ENCODE measurements at regions not wholly inside any gene's neighbourhood (a gene's known extent, or its start where the extent isn't known, plus 50 kb on each side); places are given as distances from the start of the nearest gene placed in this dataset.

DNA sequence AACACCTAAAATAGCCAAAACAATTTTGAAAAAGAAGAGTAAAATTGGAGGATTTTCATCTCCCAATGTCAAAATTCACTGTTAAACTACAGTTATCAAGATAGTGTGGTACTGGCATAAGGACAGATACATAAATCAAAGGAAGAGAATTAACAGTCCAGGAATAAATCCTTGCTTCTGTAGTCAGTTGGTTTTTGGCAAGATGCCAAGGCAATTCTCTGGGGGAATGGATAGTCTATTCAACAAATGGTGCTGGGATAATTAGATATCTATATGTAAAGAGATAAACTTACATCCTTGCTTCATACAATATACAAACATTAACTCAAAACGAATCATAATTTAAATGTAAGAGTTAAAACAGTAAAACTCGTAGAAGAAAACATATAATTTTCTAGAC is 57.9 kb upstream of the SELENOK start:
- TF ChIP-seq, protein P1, sequence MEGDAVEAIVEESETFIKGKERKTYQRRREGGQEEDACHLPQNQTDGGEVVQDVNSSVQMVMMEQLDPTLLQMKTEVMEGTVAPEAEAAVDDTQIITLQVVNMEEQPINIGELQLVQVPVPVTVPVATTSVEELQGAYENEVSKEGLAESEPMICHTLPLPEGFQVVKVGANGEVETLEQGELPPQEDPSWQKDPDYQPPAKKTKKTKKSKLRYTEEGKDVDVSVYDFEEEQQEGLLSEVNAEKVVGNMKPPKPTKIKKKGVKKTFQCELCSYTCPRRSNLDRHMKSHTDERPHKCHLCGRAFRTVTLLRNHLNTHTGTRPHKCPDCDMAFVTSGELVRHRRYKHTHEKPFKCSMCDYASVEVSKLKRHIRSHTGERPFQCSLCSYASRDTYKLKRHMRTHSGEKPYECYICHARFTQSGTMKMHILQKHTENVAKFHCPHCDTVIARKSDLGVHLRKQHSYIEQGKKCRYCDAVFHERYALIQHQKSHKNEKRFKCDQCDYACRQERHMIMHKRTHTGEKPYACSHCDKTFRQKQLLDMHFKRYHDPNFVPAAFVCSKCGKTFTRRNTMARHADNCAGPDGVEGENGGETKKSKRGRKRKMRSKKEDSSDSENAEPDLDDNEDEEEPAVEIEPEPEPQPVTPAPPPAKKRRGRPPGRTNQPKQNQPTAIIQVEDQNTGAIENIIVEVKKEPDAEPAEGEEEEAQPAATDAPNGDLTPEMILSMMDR (conservative IDR thresholded peaks at IDR 0.05; ENCODE audit: low read depth in 2 of 2), result no peak
- TF ChIP-seq POLR2AphosphoS5 (IDR thresholded peaks at IDR 0.05; ENCODE audit: low read depth) (no peak), EZH2 (IDR thresholded peaks at IDR 0.05; ENCODE audit: low read depth, unreplicated experiment) (no peak), JUNB (IDR thresholded peaks at IDR 0.05; ENCODE audit: unreplicated experiment) (no peak)
